HG03439 (cell line): ENCODE measurements at regions not wholly inside any gene's neighbourhood (a gene's known extent, or its start where the extent isn't known, plus 50 kb on each side); places are given as distances from the start of the nearest gene placed in this dataset.

ENCODE experiments used
- ATAC-seq: cut with Tn5 transposase; IDR thresholded peaks from one replicate; pipeline ENCODE4 v1.9.1; 2021; ENCODE audit warnings: mild to moderate bottlenecking, moderate library complexity; ENCODE audit not compliant: unreplicated experiment

DNA sequence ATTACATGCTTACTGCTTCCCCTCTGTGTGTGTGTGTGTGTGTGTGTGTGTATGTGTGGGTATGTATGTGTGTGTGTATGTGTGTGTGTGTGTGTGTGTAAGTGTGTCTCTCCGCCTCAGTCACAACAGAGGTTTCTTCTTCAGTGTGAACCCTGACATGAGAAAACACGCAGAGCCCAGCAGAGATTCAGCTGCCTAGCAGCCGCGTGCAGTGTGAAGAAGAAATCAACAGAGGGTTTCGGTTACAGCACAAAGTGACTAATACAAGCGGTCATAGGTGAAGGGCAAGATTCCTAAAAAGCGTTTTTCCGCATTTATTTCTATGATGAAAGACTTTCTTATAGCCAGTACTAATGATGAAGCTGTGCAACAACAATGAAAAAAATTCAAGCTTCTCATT, 55.3 kb upstream of the ZFP42 start:
- ATAC-seq = no peak

DNA sequence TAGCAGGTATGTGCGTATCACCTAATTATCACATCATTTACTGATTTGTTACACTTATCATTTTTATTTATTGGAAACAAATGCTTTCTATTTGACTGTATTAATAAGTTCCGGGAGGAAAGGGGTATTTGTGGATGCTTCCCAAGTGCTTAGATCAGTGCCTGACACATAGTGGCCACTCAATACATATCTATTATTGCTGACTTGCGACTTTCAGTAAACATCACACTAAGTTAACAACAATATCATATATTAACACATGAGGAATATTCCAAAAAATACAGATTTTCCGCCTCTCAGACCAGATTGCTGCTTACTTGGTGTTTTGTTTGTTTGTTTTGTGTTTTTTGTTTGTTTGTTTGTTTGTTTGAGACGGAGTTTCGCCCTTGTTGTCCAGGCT, 52.6 kb upstream of the ZFP42 start:
- ATAC-seq = no peak

DNA sequence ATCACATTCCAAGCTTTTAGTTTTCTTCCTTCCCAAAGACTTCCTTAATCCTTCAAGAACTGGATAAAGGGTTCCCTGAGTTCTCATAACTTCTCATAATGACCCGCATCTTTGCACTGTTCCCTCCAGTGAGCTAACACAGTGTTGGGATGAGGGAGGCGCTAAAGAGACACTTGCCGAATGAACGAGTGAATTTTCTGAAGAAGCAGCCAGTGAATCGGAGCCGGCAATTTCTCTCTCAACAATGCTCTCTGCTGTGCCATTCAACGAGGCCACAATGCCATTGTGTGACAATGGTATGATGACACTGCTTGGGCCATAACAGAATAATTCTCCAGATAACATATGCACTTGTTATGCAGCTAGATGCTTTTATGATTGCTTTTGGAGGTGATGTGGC, 51.4 kb upstream of the ZFP42 start:
- no peak for ATAC-seq
